HG02970 (cell line): ENCODE measurements at regions not wholly inside any gene's neighbourhood (a gene's known extent, or its start where the extent isn't known, plus 50 kb on each side); places are given as distances from the start of the nearest gene placed in this dataset.
"Not testable (repeated sequence)": the region's sequence is repeated elsewhere in the genome, so short reads cannot be mapped to it uniquely, and the experiment has no call there.

ENCODE experiments used
- ATAC-seq: cut with Tn5 transposase; IDR thresholded peaks from one replicate; pipeline ENCODE4 v1.9.1; 2021; ENCODE audit warnings: mild to moderate bottlenecking, moderate library complexity, moderate number of reproducible peaks; ENCODE audit not compliant: unreplicated experiment, low FRiP score

- no peak for ATAC-seq
Measured at GRCh38 chr4:11842620-11843263, 414.0 kb upstream of the HS3ST1 start.

DNA sequence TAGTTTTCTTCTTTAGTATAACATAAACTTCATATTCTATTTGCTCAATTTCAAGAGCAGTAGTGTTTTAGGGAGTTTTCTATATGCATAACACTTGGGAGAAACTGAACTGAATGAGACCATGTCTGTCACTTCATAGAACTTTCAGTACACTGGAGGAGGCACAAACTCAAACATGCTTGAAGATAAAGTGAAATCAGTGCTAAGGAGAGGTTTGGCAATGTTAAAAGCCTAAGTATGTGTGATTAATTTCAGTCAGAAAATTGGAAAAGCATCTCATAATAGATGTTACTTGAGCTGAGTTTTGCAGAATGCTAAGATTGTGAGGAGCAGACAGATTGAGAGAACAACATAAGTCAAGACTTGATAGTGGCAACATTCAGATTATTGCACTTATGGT, 411.2 kb upstream of the HS3ST1 start:
- no peak for ATAC-seq

- ATAC-seq = no peak
Measured at GRCh38 chr4:11831739-11832138, 403.0 kb upstream of the HS3ST1 start.

DNA sequence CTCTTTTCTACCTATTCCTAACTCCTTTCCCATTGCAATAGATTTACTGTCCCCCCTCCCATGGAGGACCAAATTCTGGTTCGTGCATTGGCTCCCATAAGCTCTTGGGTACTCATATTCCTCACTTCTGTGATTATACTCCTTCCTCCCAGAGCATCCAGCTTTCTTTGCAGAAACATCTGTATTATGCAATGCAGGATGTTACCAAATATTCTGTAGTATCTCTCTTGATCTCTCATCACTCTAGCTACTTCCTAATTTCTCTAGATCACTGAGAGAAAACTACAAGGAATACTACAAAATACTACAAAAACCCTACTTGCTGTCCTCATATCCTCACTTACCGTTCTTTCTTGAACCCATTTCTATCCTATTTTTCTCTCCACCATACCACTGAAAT, 395.9 kb upstream of the HS3ST1 start:
- no peak for ATAC-seq

GRCh38 chr4:11821772-11822430, 393.2 kb upstream of the HS3ST1 start:
- no peak for ATAC-seq

GRCh38 chr4:11817088-11817487, 388.4 kb upstream of the HS3ST1 start:
- ATAC-seq = no peak

- ATAC-seq = no peak
Measured at GRCh38 chr4:11814758-11815157, 386.1 kb upstream of the HS3ST1 start.

DNA sequence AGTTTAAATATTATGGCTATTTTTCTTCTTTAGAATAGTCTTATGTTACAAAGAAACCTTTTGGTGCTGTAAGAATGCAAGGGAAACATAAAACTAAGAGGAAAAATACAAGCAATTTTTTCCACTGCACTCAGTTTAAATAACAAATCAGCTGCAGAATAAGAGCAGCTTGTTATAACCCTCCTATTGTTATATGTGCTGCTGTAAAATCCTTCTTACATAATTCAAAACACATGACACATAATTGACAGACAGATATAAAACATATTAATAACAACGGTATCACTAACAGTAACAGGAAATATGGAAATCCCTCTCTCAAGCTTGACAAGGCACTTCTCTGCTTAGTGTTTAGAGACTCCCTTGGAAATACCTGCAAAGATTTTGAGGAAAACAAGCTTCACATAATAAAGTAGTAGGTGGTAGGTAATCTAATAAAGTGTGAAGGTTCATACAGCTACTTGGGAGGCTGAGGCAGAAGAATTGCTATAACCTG, 385.3 kb upstream of the HS3ST1 start:
- no peak for ATAC-seq

DNA sequence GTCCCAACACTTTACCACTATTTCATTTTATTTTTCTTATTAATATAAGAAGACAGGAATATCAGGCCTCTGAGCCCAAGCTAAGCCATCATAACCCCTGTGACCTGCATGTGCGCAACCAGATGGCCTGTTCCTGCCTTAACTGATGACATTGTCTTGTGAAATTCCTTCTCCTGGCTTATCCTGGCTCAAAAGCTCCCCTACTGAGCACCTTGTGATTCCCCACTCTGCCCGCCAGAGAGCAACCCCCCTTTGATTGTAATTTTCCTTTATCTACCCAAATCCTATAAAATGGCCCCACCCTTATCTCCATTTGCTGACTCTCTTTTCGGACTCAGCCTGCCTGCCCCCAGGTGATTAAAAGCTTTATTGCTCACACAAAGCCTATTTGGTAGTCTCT, 382.8 kb upstream of the HS3ST1 start:
- not testable (repeated sequence) for ATAC-seq

DNA sequence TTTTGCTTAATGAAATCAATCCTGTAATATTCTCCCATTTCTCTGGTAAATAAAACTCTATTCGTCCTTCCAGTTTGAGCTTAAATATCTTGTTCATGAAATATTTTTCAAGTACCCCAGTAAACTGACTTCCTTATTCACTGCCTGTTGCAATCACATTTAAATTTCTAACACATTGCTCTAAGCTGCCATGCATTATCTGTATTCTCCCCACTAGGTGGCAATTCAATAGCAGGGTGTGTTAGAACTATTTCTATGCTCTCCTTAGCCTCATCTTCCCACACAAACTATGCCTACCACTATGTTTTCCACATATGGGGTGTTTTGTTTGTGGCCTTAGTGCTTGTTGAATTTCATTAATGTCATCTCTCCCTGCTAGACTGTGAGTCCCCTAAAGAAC, 377.1 kb upstream of the HS3ST1 start:
- no peak for ATAC-seq

DNA sequence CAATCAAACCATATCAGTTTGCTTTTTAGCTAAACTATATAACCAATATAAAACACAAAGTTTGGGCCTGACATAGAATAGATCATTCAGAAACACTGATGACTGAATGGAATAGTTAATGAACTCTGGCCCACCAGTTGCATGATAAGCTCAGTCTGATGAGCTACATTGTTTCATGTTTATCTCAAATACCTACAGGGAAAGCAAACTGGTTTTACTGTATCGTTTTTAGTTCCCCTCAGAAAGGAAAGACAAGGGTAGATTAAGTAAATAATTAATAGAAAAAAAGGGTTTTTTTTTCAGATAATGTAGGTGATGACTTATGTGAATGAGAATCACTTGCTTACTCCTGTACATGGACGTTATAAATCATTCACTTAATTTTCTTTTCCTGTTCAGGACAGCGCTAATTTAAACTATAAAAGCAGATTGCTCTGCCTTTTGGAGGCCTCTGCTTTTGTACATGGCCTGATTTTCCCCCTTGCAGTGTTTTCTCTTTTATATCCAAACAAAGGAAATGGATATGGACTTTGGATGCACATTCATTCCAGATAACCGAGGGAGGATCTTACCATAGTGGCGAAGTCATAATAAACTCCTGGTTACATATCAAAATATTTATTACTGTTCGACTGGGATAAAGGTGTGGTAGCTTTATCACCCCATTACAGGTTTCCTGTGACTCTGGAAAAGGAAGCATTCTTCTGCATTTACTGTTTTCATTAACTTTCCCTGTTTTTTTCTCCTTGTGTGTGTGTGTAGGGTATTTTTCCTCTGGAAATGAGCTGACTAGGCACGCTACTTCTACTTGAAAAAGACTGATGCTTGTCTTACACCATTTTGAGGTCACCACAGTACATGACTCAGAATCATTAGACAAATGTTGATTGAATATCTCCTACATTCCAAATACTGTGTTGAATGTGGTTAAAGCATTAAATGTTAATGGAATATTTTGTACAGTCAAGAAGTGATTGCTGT, 373.1 kb upstream of the HS3ST1 start:
- peak; percentile 87 for ATAC-seq

- no peak for ATAC-seq
Measured at GRCh38 chr4:11799196-11799595, 370.5 kb upstream of the HS3ST1 start.

DNA sequence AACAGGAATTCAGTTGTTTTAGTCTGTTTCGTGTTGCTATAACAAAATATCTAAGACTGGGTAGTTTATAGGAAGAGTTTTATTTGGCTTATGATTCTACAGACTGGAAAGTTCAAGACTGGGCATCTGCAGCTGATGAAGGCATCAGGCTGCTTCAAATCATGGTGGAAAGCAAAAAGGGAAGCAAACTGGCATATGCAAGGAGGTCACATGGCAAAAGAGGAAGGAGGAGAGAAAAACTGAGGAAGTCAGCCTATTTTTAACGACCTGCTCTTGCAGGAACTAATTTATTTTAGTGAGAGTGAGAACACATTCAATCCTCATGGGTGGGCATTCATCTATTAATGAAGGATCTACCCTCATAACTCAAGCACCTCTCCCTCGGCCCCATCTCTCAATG, 363.1 kb upstream of the HS3ST1 start:
- no peak for ATAC-seq

DNA sequence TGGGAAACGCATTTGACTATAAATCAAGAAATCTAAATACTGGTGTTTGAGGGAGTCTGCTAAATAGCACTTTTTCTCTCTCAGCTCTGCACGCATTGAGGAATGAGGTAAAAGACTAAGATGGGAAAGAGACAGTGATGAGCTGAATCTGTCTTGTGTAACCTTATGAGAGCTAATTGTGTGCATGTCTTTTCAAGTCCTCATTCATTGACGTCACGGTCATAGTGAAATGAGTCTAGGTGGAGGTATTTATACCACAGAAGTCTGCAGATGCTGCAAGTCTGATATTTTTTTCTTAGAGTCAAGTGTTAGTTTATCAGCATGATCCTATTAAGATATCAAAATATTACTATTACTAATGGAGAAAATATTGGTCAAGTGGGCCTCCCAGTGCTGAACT, 361.5 kb upstream of the HS3ST1 start:
- ATAC-seq = no peak

- no peak for ATAC-seq
Measured at GRCh38 chr4:11783588-11783987, 354.9 kb upstream of the HS3ST1 start.

GRCh38 chr4:11782859-11783258, 354.2 kb upstream of the HS3ST1 start:
- ATAC-seq = no peak

DNA sequence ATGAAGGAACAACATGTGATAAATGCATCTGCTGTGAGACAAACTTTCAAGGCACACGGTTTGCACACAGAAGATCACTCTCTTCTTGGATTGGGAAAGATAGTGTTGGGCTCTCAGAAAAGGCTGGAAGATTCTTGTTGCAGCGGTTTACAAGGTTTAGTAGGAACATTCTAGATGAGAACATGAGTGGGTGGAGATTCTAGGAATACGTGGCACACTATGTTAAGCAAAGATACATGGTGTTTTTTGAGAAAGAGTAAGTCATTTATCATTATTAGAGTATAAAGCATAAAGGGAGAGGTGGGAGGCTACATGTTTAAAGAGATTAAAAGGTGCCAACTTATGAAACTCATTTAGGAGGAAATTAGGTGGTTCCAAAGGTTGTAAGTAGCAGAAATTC, 348.8 kb upstream of the HS3ST1 start:
- ATAC-seq = no peak

- ATAC-seq = no peak
Measured at GRCh38 chr4:11774346-11774745, 345.7 kb upstream of the HS3ST1 start.

GRCh38 chr4:11773798-11774197, 345.1 kb upstream of the HS3ST1 start:
- ATAC-seq = no peak

DNA sequence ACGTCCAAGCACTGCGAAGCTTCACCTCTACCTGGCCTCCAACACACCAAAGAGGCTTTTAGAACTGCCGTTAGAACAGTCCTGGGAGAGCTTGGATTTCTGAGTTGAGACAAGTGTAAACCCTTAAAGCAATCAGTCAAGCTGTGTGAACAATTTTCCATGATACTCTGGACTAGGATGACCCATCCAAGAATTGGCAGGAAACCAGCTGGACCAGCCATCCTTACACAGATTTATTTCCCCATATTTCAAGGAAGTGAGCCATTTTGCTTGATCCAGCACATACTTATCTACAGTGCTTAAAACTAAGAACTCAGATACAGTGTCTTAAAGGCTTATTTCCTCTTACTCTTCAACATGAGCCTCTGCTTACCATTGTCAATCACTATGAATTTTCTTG, 340.7 kb upstream of the HS3ST1 start:
- no peak for ATAC-seq
